ENCODE measurements at regions not wholly inside any gene's neighbourhood (a gene's known extent, or its start where the extent isn't known, plus 50 kb on each side); places are given as distances from the start of the nearest gene placed in this dataset.
A peak's percentile ranks its signal among the peaks of the same experiment; 100 is the strongest.
"Not testable (repeated sequence)": the region's sequence is repeated elsewhere in the genome, so short reads cannot be mapped to it uniquely, and the experiment has no call there.

DNA sequence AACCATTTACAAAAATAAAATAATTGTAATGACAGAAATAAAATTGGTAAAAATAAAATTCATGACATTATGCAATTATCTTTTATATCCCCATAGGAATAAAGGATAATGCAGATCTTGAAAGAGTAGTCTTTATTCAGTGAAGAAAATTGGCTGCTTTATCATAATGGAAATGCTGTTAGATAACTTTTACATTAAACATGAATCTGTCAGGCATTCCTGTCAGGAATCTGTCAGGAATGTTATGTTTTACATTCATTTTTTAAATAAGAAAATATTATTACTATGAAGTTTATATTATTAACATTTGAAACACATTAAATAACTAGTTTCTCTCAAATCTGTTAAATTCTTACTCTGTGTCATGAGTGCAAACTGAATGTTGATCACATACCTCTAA is 1024.7 kb upstream of the TMEFF2 start:
- DNase-seq = no peak

DNA sequence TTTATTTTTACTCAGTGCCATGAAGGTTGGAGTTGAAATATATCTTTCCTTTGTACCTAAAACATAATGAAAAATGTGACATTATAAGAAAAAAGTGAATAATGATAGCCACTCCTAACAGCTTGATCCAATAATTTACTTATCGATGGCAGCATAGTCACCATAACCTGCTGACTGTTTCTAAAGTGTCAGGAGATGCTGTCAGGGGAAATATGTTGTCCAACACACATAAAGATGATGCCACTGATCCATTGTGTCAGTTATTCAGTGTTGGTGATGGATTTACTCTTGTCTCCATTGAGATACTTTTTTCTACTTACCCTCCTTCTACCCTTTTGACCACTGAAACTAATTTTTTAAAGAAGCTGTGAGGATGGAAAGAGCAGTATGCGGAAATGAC is 1006.9 kb upstream of the TMEFF2 start:
- no peak for DNase-seq

DNA sequence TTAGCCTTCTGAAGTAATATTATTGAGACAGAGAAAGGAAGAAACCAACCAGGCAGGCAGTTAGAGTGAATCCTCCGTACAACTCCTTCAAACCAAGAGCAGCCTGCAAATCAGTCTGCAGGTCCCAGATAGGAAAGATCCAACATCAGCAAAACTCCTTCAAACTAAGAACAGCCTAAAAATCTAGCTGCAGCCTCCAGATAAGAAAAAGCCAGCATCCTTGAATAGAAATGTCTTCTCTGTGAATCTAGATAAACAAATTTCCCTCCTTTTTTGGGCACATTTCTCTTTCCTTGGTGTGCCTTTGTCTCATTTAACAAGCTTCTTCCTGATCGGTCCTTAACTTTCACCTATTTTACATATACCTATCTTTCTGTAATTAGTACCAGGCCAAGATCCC is 1004.6 kb upstream of the TMEFF2 start:
- no peak for DNase-seq

DNA sequence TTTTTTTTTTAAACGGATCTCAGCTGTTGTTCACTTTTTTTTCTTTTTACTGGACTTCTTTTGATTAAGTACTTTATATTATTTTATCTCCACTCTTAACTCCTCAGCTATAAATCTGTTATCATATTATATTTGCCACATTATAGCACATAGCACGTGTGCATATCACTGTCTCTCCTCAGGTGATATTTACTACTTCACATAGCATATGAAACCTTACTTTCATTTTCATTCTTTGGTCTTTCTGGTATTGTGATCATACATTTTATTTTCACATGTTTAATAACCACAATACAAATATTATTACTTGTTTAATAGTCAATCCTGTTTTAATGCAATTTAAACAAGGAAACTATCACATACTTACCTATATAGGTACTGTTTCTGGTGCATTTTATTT is 993.1 kb upstream of the TMEFF2 start:
- no peak for DNase-seq

DNA sequence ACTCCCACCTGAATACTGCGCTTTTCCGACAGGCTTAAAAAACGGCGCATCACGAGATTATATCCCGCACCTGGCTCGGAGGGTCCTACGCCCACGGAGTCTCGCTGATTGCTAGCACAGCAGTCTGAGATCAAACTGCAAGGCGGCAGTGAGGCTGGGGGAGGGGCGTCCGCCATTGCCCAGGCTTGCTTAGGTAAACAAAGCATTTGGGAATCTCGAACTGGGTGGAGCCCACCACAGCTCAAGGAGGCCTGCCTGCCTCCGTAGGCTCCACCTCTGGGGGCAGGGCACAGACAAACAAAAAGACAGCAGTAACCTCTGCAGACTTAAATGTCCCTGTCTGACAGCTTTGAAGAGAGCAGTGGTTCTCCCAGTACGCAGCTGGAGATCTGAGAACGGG is 976.2 kb upstream of the TMEFF2 start:
- DNase-seq = not testable (repeated sequence)

DNA sequence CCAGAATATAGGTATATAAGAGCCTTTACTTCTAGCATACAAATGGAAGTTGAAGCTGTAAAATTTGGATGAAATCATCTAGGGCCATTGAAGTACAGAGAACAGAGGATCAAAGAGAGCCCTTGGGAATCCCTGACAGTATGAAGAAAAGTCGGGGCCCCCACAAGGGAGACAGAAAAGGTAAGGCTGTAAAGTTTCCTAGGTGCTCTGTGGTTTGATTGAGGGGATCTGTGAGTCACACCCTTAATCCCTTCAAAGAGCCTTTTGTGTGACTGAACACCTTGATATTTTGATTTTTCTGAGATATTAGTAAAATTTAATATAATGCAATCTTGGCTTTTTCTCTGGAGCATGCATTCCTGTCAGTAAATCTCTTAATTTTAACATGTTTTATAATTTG is 961.7 kb upstream of the TMEFF2 start:
- DNase-seq = no peak

DNA sequence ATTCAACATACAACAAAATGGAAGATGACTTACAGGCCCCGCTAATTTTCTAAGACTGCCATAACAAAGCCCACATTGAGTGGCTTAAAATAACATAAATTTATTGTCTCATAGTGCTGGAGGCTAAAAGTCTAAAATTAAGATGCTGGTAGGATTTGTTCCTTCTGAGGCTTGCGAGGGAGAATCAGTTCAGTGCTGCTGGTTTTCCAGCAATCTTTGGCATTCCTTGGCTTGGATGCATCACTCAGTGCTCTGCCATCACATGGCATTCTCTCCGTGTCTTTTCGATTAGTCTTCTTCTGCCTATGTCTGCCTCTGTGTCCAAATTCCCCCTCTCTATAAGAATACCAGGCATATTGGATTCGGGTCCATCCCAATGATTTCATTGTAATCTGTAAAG is 959.3 kb upstream of the TMEFF2 start:
- DNase-seq = no peak

DNA sequence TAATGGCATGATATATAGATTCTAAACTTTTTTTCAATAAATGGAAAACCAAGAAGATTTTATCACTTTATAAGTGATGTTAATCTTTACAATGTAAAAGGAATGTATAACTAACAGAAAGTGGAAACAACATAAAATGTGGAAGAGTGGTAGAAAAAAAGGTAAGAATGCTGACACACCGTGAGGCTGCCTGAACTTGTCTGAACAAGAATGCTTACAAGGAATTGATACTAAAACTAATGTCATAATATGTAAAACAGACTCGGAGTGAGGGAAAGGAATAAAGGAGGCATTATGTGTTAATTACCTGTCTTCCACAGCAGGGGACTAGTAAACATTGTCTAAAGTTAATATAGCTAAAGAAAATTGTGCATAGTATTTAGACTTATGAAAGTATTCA is 958.8 kb upstream of the TMEFF2 start:
- DNase-seq = no peak

DNA sequence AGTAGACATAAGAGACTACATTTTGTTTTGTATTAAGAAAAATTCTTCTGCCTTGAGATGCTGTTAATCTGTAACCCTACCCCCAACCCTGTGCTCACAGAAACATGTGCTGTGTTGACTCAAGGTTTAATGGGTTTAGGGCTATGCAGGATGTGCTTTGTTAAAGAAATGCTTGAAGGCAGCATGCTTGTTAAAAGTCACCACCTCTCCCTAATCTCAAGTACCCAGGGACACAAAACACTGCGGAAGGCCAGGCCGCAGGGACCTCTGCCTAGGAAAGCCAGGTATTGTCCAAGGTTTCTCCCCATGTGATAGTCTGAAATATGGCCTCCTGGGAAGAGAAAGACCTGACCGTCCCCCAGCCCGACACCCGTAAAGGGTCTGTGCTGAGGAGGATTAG is 947.7 kb upstream of the TMEFF2 start:
- not testable (repeated sequence) for DNase-seq

DNA sequence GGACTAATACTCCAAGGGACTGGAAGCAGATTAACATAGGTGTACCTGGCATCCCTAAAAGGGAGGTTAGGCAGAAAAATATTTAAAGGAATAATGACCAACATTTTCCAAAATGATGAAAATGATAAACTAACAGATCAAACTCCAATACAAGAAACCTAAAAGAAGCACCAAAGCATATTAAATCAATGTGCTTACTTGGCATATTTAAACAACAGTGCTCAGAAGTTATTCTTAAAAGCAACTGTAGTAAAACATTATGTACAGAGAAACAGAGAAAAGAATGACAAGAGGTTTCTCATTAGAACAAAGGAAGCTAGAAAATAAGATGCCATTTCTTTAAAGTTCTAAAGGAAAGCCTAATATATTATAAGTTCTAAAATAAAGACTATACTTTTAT is 947.3 kb upstream of the TMEFF2 start:
- no peak for DNase-seq

DNA sequence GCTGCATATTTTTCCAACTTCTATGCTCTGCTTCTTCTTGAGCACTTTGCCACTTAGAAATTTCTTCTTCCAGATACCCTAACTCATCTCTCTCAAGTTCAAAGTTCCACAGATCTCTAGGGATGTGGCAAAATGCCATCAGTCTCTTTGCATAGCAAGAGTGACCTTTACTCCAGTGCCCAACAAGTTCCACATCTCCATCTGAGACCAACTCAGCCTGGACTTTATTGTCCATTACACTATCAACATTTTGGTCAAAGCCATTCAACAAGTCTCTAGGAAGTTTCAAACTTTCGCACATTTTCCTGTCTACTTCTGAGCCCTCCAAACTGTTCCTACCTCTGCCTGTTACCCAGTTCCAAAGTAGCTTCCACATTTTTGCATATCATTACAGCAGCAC is 946.2 kb upstream of the TMEFF2 start:
- not testable (repeated sequence) for DNase-seq

DNA sequence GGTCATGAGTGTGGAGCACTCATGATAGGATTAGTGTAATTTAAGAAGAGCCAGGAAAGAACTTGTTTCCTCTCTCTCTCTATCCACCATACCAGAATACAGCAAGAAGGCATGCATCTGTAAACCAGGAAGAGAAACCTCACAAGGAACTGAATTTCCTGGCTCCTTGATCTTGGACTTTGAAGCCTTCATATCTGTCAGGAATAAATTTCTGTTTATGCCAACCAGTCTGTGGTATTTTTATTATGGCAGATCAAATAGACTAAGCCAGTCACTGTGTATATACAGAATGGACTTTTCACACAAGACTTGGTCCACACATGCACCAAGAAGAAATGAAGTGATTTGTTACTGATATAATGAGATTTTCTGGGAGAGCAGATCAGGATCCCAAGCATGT is 930.1 kb upstream of the TMEFF2 start:
- no peak for DNase-seq

DNA sequence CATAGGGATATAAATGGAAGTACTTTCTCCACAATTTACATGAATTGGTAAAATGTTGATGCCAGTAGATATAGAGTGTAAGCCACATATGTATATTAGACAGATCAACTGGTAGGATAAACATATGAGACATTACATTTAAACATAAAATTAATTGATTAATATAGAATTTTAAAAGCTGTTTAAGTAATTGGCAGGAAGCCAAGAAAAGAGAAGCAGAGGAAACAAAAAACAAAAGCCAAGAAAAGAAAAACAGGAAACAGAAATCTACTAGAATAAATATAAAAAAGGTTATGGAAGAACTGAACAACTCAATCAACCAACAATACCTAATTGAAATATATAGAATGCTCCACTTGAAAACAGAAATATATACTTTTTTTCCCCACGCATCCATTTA is 920.1 kb upstream of the TMEFF2 start:
- no peak for DNase-seq

DNA sequence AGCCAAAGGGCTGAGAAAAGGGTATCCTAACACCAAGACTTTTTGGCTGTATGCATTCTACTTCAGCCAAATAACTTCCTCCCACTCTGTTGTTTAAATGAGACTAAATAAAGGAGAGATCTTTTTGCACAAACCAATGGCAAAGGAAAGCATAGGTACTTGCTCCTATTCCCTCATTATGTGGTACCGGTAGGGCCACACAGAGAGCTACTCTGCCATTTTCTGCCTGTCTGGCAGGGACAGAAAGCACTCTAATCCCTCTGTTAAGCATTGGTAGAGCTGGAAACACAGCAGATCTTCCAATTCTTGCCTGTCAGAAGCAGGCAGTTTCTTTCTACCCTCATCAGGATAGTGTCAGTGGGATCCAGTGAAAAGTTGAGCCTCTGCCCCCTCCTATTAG is 918.3 kb upstream of the TMEFF2 start:
- DNase-seq = no peak

DNA sequence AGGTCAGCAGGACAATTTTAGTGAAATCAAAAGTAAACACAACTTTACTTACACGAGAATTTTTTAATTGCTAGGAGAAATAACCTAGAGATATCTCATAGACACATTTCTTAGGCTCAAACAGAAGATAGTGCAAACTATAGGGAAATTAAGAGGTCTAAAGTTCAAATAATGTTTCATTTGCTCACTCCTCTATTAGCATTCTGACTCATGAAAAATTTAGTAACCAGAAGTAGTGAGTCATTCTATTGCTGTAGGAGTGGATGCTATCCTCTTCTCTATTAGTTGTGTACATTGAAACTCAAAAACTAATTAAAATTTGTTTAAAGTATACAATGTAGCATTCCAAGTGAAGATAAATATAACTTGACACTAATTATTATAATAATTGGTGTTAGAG is 908.3 kb upstream of the TMEFF2 start:
- DNase-seq = no peak

DNA sequence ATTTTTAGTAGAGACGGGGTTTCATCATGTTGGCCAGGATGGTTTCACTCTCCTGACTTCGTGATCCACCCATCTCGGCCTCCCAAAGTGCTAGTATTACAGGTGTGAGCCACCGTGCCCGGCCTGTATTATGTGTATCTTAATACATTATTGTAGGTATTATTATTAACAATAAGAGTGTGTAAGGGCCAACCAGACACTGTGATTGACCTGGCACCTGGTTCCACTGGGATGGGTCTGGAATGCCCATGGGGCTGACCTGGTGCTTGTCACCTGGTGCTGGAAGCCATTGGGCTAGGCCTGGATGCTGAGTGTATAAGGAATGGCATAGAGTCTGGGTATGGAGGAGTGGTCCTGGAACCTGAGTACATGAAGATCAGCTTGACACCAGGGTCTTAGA is 906.9 kb upstream of the TMEFF2 start:
- no peak for DNase-seq

DNA sequence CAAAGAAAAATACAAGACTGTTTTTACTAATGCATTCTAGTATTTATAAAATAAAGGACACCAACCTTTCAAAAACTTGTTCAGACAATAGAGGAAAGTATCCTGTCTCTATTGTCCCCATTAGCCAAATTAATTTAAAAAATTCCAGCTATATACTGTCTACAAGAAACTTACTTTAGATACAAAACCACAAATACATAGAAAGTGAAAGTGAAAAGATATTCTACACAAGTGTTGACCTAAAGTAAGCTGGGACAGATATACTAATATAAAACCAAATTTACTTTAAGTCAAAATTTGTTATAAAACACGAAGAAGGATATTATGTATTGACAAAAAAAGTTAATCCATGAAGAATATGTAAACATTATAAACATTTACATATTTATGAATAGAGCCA is 893.3 kb upstream of the TMEFF2 start:
- DNase-seq = no peak

DNA sequence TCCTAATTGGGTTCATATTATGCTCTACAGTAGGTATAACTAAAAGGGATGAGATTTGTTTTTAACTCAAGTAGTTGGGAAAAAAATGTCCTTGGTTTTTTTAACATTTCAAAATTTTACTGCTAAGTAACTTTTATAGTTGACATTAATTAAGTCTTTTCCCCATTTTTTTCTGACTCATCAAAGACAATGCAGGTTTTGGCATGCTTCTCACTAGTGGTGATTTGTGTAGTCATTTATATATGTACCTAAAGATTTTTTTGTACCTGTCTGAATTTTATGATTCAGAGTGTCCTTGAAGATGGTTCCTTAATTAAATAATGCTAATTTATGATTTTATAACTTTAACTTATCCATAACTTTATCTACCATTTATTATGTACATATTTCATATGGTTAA is 882.3 kb upstream of the TMEFF2 start:
- DNase-seq = no peak

DNA sequence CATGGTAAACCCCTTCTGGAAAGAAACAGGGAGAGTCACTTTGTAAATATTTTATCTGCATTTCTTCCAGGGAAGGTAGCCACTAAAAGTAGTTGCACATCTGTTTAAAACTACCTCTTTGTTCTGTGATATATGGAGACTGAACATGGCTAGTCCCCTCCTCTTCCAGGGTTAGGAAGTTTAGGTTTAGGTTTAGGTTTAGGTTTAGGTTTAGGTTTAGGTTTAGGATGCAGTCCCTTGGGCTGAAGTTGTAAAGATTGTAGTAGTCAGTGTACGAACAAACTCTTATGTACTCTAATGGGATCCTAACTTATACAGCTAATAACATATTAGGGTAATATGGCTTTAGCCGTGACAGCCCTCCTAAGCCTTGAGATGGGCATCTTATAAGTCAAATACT is 880.2 kb upstream of the TMEFF2 start:
- DNase-seq = no peak

DNA sequence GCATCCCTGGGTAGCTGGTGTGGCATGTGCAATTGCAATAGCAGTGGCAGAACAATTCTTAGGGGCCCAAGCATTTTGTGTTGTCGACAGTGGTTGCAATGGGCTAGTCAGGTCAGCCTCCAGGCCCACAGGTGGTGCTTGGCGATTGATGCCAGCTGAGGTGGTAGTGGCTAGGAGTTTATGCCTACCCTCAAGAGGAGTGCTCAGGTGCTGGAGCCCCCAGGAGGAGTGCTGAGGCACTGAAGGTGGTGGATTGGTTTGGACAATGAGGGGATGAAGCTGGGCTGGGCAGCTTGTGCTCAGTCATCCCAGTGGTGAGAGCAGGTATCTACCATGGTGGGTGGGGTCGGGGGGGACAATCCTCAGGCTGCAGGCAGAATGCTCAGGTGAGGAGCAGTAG is 877.9 kb upstream of the TMEFF2 start:
- no peak for DNase-seq

DNA sequence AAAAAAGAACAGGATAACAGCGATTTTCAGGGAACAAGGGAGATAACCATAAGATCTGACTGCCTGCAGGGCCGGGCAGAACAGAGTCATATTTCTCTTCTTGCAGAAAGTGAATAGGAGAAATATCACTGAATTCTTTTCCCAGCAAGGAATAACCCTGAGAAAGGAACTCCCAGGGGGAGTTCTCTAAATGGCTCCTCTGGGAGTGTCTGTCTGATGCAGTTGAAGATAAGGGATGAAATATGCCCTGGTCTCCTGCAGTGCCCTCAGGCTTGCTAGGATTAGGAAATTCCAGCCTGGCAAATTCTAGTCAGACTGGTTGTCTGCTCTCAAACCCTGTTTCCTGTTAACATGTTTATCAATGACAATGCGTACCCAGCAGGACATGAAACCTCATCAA is 830.8 kb upstream of the TMEFF2 start:
- DNase-seq = not testable (repeated sequence)

DNA sequence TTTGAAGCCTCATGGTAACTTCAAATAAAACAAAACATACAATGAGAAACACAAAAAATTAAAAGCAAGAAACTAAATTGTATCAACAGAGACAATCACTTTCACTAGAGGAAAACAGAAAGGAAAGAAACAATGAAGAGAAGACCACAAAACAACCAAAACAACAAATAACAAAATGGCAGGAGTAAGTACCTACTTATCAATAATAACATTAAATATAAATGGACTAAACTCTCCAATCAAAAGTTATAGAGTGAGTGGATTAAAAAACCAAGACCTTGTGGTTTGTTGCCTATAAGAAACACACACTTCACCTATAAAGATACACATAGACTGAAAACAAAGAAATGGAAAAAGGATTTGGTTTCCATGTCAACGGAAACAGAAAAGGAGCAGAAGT is 830.1 kb upstream of the TMEFF2 start:
- no peak for DNase-seq

DNA sequence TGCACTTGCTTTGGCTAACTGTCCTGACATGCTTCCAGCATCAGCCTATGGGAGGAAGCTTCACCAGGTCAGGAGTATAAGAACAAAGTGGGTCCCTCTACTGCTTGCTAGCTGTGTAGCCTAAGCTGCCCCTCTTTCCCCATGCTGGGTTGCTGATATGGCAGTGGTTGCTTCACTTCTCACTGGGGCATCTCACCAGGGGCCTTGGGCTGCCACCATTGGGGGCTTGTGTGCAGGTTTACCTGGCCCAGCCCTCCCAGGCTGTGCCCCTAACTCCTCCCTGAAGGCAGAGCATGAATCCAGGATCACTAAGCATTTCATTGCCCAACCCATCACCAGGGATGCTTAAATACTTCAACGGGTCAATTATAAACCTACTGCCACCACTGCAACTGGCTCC is 817.1 kb upstream of the TMEFF2 start:
- no peak for DNase-seq

DNA sequence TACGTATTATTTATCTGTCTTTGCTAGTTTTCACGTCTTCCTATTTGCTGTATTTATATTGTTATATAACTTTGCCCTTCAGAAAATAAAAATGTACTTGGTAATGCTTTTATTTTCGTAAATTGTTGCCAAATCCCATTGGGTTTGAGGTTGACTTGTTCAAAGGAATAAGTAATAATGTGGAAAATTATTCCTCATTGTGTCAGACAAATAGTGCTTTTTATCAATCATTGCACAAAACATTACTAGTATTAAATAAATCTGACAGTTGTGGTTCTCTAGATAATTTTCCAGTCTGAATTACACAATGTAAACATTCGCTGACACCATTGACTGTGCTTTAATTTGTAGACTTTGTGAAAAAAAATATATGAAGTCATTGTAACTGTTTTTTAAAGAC is 798.3 kb upstream of the TMEFF2 start:
- DNase-seq = no peak

DNA sequence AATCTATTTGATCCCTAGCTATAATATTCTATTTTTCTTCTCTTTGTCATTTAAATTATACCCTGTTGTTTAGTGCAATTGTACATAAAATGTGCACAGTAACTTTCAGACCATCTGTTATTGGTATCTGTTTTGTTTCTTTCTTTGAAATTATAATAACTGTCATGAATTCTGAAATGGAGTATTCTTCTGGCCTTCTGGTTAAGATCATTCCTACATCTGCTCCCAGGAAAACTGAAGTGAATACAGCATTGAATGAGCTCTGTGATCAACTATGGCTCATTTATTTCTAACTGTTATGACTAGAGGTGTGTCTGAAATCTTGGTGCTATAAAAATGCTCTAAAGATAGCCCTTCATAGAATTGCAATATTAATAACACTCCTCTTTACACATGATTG is 788.4 kb upstream of the TMEFF2 start:
- DNase-seq = no peak

DNA sequence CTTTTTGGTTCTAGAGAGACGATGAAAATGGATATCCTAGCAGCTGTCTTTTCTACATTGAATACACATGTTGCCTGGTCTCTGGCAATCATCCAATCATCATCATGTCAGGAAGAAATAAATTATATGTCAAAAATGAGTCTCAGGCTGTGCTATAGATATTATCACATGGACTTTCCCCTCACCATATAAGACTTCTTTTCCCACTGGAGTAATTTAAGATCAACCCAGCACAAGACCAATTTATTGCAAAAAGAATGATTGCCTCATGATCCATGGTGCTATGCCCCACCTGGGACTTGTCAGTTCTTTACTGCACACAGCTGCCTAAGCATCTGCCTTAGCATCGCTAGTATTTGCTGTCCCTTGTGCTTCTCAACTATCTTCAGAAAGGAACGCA is 783.7 kb upstream of the TMEFF2 start:
- peak; percentile 1 for DNase-seq

DNA sequence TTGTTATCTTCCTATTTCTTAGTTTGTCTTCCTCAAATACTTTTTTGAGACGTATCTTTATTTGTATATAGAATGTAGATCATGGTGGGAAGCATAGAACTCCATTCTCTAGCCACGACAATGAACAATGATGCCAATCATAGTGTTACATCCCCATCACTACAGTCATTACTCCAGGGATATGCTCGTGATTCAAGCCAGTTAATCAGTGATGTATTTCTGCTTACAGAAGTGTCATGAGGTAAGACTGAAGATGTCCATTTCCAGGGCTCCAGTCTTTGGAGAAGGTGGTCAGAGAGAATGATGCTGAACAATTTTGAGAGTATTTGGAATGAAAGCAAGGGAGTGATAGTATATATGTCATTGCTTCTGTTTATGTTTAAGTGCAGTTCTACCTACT is 777.2 kb upstream of the TMEFF2 start:
- no peak for DNase-seq
